GM18909 (cell line): ENCODE measurements at regions not wholly inside any gene's neighbourhood (a gene's known extent, or its start where the extent isn't known, plus 50 kb on each side); places are given as distances from the start of the nearest gene placed in this dataset.

Source experiments
- ATAC-seq: cut with Tn5 transposase; IDR thresholded peaks from one replicate; pipeline ENCODE4 v1.9.1; 2021; ENCODE audit warnings: mild to moderate bottlenecking; ENCODE audit not compliant: unreplicated experiment, poor library complexity

- no peak for ATAC-seq
Observed at GRCh38 chr5:26828294-26828693, 210.1 kb downstream of the CDH9 start.

GRCh38 chr5:26813235-26813634 lies 225.2 kb downstream of the CDH9 start:
- no peak for ATAC-seq

GRCh38 chr5:26812714-26813113 lies 225.7 kb downstream of the CDH9 start:
- no peak for ATAC-seq

- ATAC-seq: no peak
Observed at GRCh38 chr5:26807231-26808199, 230.9 kb downstream of the CDH9 start.

GRCh38 chr5:26805076-26805475 lies 233.3 kb downstream of the CDH9 start:
- ATAC-seq: no peak

- no peak for ATAC-seq
Observed at GRCh38 chr5:26802944-26803343, 235.4 kb downstream of the CDH9 start.

- ATAC-seq: no peak
Observed at GRCh38 chr5:26791433-26791832, 247.0 kb downstream of the CDH9 start.

GRCh38 chr5:26791021-26791420 lies 247.4 kb downstream of the CDH9 start:
- ATAC-seq: no peak

GRCh38 chr5:26763215-26763614 lies 275.2 kb downstream of the CDH9 start:
- ATAC-seq: no peak

GRCh38 chr5:26761446-26761845 lies 276.9 kb downstream of the CDH9 start:
- ATAC-seq: no peak

GRCh38 chr5:26761045-26761444 lies 277.3 kb downstream of the CDH9 start:
- ATAC-seq: no peak

GRCh38 chr5:26757941-26758340 lies 280.4 kb downstream of the CDH9 start:
- ATAC-seq: no peak

- ATAC-seq: no peak
Observed at GRCh38 chr5:26749829-26750228, 288.6 kb downstream of the CDH9 start.

GRCh38 chr5:26740182-26740581 lies 298.2 kb downstream of the CDH9 start:
- no peak for ATAC-seq

- ATAC-seq: no peak
Observed at GRCh38 chr5:26737348-26738265, 300.8 kb downstream of the CDH9 start.

- ATAC-seq: no peak
Observed at GRCh38 chr5:26727916-26728315, 310.5 kb downstream of the CDH9 start.

- no peak for ATAC-seq
Observed at GRCh38 chr5:26719803-26720202, 318.6 kb downstream of the CDH9 start.

- peak; percentile 58 for ATAC-seq
Observed at GRCh38 chr5:26700759-26701384, 337.5 kb downstream of the CDH9 start.

- no peak for ATAC-seq
Observed at GRCh38 chr5:26692952-26693351, 345.4 kb downstream of the CDH9 start.

- no peak for ATAC-seq
Observed at GRCh38 chr5:26691486-26691885, 346.9 kb downstream of the CDH9 start.

GRCh38 chr5:26690511-26690910 lies 347.9 kb downstream of the CDH9 start:
- ATAC-seq: no peak
